AG04449 (cell line): ENCODE measurements at regions not wholly inside any gene's neighbourhood (a gene's known extent, or its start where the extent isn't known, plus 50 kb on each side); places are given as distances from the start of the nearest gene placed in this dataset.

ENCODE experiments used
- CTCF ChIA-PET: fragments of 350-600 bp; formaldehyde crosslinking; extraction: SDS; loops from one replicate; lab custom pipeline; 2021; ENCODE audit warnings: antibody characterized with exemption; lab: Yijun Ruan, JAX
- POLR2A ChIA-PET: fragments of 400-600, 350-600 bp; formaldehyde crosslinking; extraction: SDS; loops from one replicate; lab custom pipeline; 2020; ENCODE audit warnings: antibody characterized with exemption, inconsistent platforms; lab: Yijun Ruan, JAX
- DNase-seq: peaks from one replicate; pipeline ENCODE4 v3.0.0-alpha.2; 2010; ENCODE audit warnings: low read depth, low spot score
- H3K4me3 ChIP-seq: 2 replicates; pipeline ENCODE4 v1.5.1; 2011; ENCODE audit warnings: low read depth, mild to moderate bottlenecking, control low read depth, low read length
- CTCF ChIP-seq: IDR thresholded peaks from one replicate; pipeline ENCODE4 v1.5.1; 2011; ENCODE audit warnings: mild to moderate bottlenecking, moderate library complexity, low read length, control low read depth, inconsistent platforms; ENCODE audit not compliant: insufficient read depth; ENCODE audit errors: missing control alignments

GRCh38 chr18:47507651-47508050 is 256.2 kb upstream of the SKOR2 start:
- DNase-seq = no peak
- no peak for TF ChIP-seq CTCF
- POLR2A ChIA-PET = no interaction called here
- CTCF ChIA-PET = no interaction called here
- H3K4me3 ChIP-seq = no peak overlapping the region

- TF ChIP-seq CTCF = no peak
- DNase-seq = no peak
- CTCF ChIA-PET = no interaction called here
- H3K4me3 ChIP-seq = no peak overlapping the region
- POLR2A ChIA-PET = no interaction called here
Measured at GRCh38 chr18:47506897-47507296, 255.4 kb upstream of the SKOR2 start.

- no peak overlapping the region for H3K4me3 ChIP-seq
- no peak for TF ChIP-seq CTCF
- CTCF ChIA-PET = no interaction called here
- POLR2A ChIA-PET = no interaction called here
- DNase-seq = no peak
Measured at GRCh38 chr18:47501946-47502345, 250.5 kb upstream of the SKOR2 start.

- no peak for DNase-seq
- no peak for TF ChIP-seq CTCF
- CTCF ChIA-PET = no interaction called here
- POLR2A ChIA-PET = no interaction called here
- H3K4me3 ChIP-seq = no peak overlapping the region
Measured at GRCh38 chr18:47500930-47501329, 249.5 kb upstream of the SKOR2 start.

- TF ChIP-seq CTCF = no peak
- H3K4me3 ChIP-seq = no peak overlapping the region
- POLR2A ChIA-PET = no interaction called here
- no peak for DNase-seq
- CTCF ChIA-PET = no interaction called here
Measured at GRCh38 chr18:47492691-47493090, 241.2 kb upstream of the SKOR2 start.

- no peak for TF ChIP-seq CTCF
- CTCF ChIA-PET = interaction anchor here (1.2 to 2.1 kb wide), 2 partner anchors 258 to 275 kb away, joined by 3 to 6 read pairs; no protein-coding TSS in a partner anchor
- DNase-seq = no peak
Measured at GRCh38 chr18:47490882-47491281, 239.4 kb upstream of the SKOR2 start.

More at GRCh38 chr18:47490882-47491281, 239.4 kb upstream of the SKOR2 start:
- POLR2A ChIA-PET = no interaction called here
- no peak overlapping the region for H3K4me3 ChIP-seq
